NCI-H146 treated with DMSO at 0.1 percent for 48 hours (cell line): ENCODE measurements at regions not wholly inside any gene's neighbourhood (a gene's known extent, or its start where the extent isn't known, plus 50 kb on each side); places are given as distances from the start of the nearest gene placed in this dataset.
"Not testable (repeated sequence)": the region's sequence is repeated elsewhere in the genome, so short reads cannot be mapped to it uniquely, and the experiment has no call there.

Source experiments
- DNase-seq: peaks from one replicate; lab custom pipeline; 2025; ENCODE audit not compliant: unreplicated experiment; lab: John Stamatoyannopoulos, UW

GRCh38 chr7:25698451-25699113 lies 453.4 kb upstream of the NFE2L3 start:
- DNase-seq: no peak

- DNase-seq: not testable (repeated sequence)
Measured at GRCh38 chr7:25700141-25700540, 451.9 kb upstream of the NFE2L3 start.

DNA sequence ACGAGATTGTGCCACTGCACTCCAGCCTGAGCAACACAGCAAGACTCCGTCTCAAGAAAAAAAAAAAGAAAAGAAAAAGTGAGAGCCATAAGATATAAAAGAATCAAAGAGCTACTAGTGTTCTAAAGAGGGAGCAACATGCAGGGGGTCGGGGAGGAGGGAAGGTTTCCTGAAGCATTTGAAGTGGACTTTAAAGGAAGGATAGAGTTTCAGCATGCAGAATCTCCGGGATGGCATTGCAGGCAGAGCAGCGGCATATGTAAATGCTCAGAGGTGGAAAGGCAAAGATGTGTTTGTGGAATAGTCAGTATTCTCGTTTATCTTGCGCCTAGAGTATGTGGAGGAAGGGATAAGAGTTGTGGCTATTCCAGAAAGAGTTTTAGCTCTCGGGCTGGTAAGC lies 447.6 kb upstream of the NFE2L3 start:
- no peak for DNase-seq

DNA sequence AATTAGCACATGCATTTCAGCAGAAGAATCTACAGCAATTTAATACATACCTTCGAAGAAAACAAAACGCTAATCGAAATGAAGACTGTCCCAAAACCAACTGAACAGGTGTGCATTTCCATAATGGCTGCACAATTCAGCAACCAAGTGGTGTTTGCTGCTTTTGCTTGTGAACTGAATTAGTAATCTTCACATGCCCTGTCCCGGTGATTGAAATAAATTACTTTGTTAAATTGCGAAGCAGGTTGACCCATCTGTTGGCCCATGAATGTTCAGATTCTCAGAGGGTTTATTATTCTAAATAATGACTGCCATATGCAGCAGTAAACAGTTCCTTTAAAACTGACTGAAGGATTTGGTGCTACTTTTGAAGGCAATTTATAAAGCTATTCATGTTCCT lies 445.2 kb upstream of the NFE2L3 start:
- no peak for DNase-seq

GRCh38 chr7:25707768-25708620 lies 444.0 kb upstream of the NFE2L3 start:
- DNase-seq: no peak

DNA sequence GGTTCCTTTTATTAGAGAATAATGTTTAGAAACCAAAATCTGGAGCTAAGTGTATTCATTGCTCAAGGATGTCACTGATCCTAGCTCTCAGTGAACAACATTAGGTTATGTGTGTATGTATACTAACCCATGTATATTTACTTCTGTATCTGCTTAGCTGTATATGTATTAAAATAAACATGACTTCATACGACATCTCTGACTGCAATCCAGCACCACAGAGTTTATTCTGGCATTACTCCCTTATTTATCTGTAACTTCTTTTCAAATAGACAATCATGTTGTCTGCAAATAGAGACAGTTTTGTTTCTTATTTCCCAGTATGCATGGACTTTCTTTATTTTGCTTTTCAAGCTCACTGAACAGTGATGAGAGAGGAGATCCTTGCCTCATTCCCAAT lies 441.0 kb upstream of the NFE2L3 start:
- DNase-seq: no peak

GRCh38 chr7:25711940-25712339 lies 440.1 kb upstream of the NFE2L3 start:
- no peak for DNase-seq

DNA sequence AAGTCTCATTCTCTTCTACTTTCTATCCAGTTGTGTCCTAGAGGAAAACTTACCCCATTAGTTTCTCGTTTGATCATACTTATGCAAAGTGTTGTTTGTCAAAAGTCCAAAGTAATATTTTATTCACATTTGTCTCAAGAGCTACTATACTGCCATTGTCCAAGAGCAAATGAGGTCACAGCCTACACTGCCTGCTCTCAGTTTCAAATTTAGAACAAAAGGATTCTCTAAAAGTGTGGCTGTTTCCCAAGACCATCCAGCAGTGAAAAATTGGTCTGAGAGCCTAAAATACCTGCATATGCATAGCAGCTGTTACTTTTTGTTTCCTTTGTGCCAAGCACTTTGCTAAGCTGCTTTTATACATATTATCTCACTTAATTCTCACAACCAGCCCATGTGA lies 439.5 kb upstream of the NFE2L3 start:
- no peak for DNase-seq

DNA sequence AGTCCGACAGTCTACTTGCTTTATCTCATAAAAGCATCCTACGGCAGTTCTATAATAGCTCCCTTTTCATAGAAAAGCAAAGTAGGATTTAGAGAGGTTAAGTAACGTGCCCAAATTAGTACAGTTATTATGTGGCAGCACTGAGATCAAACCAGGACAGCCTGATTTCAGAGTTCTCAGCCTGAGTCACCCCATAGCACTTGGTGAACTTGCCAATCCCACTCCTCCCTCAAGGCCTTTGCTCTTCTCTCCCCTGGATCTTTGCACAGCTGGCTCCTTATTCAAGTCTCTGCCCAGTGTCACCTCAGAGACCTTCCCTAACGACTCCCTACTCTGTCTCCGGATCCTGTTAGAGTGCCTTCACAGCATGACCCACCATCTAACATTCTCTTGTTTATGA lies 438.0 kb upstream of the NFE2L3 start:
- DNase-seq: no peak

GRCh38 chr7:25716421-25716820 lies 435.6 kb upstream of the NFE2L3 start:
- DNase-seq: no peak

- no peak for DNase-seq
Measured at GRCh38 chr7:25718596-25718995, 433.4 kb upstream of the NFE2L3 start.

DNA sequence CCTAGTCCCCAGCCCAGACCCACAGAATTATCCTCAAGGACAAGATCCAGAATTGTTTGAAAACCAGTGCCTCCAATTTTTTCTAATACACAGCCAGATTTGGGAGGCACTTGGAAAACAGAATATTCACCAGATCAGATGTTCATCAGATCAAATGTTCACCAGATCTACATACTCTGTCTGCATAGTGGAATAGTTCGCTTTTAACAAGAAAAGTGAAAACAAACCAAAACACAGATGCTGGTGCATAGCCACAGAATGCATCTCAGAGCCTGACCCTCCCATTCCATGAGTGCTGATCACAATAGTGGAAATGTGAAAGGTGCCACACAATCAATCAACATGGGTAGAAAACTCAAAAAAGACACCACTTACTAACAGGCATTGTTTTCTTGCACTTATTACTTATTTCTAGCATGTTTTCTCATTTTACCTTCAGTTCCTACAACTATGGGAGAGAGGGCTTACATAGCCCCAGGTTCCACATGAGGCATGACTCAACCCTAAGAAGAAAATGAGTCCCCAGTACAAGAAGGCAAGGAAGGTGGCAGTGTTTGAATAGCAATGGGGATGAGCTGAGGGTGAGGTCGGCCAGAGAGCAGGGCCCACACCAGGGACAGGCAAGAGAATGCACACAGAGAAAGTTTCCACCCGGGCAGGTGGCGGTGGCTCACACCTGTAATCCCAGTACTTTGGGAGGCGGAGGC lies 432.7 kb upstream of the NFE2L3 start:
- no peak for DNase-seq

- peak; percentile 3 for DNase-seq
Measured at GRCh38 chr7:25720427-25720826, 431.6 kb upstream of the NFE2L3 start.

DNA sequence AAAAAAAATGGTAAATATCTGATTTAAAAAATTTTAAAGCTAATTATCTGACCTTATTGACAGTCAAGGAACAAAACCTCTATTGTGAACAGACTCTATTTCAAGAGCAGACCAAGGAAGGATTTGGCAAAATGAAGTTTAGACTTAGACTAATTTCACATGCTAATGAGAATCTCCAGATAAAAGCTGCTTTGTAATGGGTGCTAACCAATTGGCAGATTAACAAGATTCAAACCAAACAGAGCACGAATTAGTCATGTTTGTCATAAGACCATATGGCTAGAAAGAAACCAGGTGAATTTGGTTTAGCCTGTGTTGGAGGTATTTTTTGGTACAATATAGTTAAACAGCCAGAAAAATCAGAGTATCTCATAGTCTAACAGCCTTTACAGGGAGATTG lies 429.1 kb upstream of the NFE2L3 start:
- DNase-seq: no peak

DNA sequence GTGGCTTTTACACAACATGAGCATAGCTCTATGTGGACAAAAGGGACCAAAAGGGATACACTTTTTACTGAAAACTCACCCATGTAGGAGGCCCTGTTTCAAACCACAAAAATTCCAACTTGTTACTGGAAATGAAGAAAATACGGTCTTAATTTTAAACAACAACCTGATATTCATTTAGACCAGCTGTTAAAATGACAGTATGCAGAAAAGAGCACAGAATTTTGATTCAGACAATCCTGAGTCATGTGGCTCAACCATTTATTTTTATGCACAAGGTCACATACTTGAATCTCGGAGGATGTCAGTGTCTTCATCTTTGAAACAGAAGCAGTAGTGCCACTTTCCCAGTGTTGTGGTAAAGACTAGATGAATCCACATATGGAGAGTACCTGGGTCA lies 426.5 kb upstream of the NFE2L3 start:
- no peak for DNase-seq

DNA sequence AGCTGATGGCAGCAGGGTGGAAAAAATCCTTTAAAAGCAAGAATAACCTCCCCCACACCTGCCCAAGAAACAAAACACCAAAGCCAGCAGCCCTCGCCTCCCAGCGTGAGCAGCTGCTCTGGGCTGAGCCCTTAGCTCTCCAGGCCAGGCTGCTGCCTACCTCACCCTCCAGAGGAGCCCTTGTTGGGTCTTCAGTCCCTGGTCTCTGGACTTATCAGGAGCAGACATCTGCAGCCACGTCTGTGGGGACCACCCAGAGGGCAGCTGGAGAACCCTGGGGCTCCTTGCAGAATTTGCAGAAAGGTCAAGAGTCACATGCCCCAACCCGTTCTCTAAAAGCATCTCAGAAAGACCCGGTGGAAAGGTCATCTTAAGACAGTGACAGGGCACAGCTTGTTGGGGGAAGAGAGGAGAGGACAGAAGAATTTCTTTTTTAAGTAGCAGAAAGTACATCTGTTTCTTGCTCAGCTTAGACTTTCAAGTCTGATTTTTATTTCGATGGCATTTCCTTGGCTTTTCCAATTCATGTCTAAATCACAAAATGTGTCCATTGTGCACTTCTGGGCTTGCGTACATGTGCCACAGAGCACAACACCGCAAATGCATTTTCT lies 425.7 kb upstream of the NFE2L3 start:
- peak; percentile 82 for DNase-seq

DNA sequence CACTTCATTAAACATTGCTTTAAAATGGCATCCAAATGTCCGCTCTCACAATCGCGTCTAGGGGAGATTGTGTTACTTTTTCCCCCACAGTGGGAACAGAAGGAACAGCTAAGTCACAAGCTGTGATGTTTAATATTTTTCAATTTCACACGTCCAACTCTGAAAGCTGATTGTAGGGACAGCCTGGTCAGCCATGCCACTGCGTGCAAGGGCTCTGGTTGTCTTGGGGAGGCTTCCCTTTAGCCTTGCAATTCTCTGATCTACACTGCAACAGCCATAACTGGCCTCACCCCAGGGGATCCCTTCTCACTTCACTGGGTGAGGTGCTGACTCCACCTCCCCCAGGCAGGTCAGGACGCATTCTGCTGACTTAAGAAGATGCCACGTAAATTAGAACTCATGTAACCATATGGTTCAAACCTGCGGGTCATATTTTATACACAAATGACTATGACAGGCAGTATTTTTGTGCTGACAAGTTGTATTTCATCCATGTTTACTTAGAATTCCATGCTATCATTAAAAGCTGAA lies 425.2 kb upstream of the NFE2L3 start:
- peak; percentile 55 for DNase-seq

DNA sequence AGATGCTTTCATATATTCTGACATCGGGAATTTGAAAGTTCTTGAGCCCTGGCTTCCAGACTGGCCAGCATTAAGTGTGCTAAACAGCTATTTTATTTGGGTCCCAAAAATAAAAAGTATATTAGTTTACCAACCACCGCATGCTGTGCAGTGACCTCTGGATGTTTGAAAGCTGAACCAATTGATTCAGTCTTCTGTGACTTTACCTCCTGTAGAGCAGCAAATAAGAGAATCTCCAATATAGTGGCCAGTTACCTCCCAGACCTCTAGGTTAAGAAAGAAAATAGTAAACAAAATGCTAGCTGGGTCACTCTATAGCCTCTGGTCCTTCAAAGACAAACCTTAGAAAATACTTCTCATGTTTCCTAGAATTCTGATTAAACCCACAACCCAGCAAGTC lies 424.6 kb upstream of the NFE2L3 start:
- DNase-seq: peak; percentile 34

- DNase-seq: no peak
Measured at GRCh38 chr7:25727876-25728275, 424.1 kb upstream of the NFE2L3 start.

- DNase-seq: no peak
Measured at GRCh38 chr7:25731068-25731845, 420.7 kb upstream of the NFE2L3 start.

- DNase-seq: no peak
Measured at GRCh38 chr7:25731846-25732245, 420.2 kb upstream of the NFE2L3 start.
